HuH-7 (cell line): ENCODE measurements at regions not wholly inside any gene's neighbourhood (a gene's known extent, or its start where the extent isn't known, plus 50 kb on each side); places are given as distances from the start of the nearest gene placed in this dataset.

Experiments used
- DNase-seq: peaks from one replicate; pipeline ENCODE4 v3.0.0; 2011; ENCODE audit warnings: low spot score

DNA sequence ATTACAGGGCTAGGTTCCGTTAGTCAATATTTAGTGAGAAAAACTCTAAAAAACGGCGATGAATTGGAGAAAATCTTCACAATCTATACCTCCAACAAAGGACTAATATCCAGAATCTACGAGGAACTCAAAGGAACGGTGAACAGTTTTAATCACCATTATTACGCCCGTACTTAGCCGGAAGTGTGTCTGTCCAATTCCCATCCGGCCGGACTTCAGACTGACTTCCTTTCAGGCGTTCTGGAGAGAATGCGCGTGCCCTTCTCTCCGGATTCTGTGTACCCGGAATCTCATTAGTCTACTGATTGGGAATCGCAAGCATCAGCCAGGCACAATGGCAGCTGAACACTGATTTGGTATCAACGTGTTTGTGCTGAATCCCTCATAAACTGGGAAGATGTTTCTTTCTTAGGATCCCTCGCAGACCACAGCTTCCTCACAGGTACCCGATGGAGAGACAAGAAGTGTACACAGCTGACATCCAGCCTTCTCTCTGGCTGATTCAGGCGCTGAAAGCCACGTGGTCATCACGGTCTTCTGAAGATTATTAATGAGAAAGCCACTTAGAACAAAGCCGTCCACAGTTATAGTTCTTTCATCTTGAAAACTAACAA lies 239.9 kb downstream of the ZNF516 start:
- DNase-seq: peak; percentile 50

GRCh38 chr18:76252880-76253279 lies 242.2 kb downstream of the ZNF516 start:
- no peak for DNase-seq

DNA sequence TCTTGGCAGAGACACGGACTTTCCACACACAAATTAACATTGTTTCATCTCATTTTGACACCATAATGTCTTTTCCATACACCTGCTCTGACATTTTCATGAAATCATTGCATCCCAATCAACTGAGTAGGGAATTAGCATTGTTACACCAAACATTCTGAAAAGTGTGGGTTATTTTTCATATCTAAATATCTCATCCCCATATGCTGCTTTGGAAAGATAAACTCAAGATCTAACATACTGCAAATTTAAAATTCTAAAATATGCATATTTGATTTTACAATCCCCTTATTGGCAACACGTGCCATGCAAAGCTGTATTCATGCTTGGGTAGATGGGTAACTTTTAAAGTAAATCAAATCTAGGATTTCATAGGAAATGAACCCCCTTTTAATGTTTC lies 242.9 kb downstream of the ZNF516 start:
- DNase-seq: no peak

GRCh38 chr18:76251691-76252090 lies 243.4 kb downstream of the ZNF516 start:
- DNase-seq: no peak

- DNase-seq: no peak
These were observed 248.5 kb downstream of the ZNF516 start for GRCh38 chr18:76246590-76246989.

- no peak for DNase-seq
These were observed 260.4 kb downstream of the ZNF516 start for GRCh38 chr18:76234676-76235060.

- DNase-seq: no peak
These were observed 261.0 kb downstream of the ZNF516 start for GRCh38 chr18:76233876-76234675.

GRCh38 chr18:76233406-76233805 lies 261.6 kb downstream of the ZNF516 start:
- no peak for DNase-seq

GRCh38 chr18:76232779-76233178 lies 262.3 kb downstream of the ZNF516 start:
- DNase-seq: no peak

GRCh38 chr18:76232010-76232409 lies 263.0 kb downstream of the ZNF516 start:
- no peak for DNase-seq

DNA sequence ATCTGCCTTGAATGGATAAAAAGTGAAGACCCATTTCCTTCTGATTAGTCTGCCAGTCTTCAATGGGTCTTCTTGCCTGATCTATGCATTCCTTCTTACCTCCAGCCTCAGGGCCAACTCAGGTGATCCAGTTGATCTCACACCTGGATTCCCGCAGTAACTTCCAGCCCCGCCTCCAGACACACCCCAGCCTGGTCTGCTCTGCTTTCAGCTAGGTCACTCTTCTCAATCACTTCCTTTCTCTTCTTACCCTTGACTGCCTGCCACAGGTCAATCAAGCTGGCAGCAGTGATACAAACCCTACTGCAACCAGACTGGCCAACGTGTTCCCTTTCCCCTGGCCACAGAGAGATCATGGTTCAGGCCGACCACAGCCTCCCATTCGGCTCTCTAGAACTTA lies 263.6 kb downstream of the ZNF516 start:
- DNase-seq: no peak

- no peak for DNase-seq
These were observed 264.3 kb downstream of the ZNF516 start for GRCh38 chr18:76230791-76231190.

DNA sequence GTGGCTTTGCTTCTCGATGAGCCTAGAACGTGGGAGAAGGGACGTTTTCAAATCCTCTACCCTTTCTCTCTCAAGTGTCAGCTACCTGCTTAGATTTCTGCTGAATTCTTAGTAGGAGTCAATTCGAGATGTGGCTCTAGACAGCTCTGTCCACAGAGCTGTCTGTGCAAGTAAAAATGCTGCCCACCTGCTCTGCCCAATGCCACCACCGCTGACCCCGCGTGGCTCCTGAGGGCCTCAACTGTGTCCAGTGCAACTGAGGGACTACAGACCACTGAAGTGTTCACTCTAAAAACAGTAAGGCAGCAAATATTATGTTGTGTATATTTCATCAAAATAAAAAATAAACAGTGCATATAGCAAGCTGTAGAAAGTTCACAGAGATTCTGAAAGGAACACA lies 266.3 kb downstream of the ZNF516 start:
- no peak for DNase-seq

GRCh38 chr18:76227759-76228158 lies 267.3 kb downstream of the ZNF516 start:
- no peak for DNase-seq

- DNase-seq: no peak
These were observed 271.6 kb downstream of the ZNF516 start for GRCh38 chr18:76223403-76223802.

DNA sequence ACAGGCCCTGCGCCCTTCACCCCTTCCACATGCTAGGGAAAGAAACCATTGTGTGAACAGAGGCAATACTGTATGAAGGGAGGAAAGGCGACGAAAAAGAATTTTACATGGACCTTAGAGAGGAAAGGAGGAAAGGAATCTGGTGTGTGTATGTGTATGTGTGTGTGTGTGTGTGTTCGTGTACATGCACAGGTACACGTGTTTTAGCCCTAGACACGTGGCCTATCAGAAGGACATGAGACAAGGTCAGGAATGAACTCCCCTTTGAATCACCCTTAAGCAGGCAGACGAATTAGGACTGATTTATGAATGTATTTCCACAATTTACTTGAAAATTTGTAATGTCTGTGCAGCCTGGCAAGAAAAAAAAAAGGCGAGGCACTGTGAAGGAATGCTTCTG lies 276.0 kb downstream of the ZNF516 start:
- DNase-seq: no peak

GRCh38 chr18:76216096-76216495 lies 278.9 kb downstream of the ZNF516 start:
- DNase-seq: no peak

- DNase-seq: no peak
These were observed 281.1 kb downstream of the ZNF516 start for GRCh38 chr18:76213991-76214390.

DNA sequence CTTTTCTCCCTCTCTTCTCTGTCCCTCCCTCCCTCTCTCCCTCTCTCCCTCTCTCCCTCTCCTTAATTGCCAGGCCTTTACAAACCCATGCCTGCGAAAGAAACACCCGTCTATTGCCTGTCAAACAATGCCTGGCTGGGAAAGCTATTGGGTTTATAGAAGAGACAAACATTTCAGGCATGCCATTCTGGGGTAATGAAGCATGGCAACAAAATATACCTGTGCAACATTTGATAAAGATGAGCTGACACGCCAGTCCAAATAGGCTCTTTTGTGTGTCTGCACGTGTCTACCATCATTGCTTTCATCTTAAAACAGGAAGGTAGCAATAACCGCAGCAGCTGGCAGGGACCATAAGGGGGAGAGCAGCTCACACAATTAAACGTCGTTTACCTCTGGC lies 282.1 kb downstream of the ZNF516 start:
- no peak for DNase-seq

DNA sequence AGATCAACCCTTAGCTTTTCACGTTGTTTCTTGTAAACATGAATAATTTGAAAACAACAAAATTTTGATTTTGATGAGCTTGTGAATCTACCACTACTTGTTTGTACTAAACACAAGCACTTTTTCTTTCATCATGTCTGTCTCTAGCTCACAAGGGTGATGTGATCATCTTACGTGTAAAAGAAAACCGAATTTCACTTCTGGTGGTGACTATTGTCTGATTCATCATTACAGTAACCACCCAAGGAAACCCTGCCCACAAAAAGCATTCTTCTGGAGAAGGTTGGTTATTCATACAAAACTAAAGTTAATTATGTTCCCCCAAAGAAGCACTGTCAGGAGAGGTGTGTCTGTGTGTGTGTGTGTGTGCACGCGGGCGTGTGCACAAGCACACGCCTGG lies 285.4 kb downstream of the ZNF516 start:
- DNase-seq: no peak

DNA sequence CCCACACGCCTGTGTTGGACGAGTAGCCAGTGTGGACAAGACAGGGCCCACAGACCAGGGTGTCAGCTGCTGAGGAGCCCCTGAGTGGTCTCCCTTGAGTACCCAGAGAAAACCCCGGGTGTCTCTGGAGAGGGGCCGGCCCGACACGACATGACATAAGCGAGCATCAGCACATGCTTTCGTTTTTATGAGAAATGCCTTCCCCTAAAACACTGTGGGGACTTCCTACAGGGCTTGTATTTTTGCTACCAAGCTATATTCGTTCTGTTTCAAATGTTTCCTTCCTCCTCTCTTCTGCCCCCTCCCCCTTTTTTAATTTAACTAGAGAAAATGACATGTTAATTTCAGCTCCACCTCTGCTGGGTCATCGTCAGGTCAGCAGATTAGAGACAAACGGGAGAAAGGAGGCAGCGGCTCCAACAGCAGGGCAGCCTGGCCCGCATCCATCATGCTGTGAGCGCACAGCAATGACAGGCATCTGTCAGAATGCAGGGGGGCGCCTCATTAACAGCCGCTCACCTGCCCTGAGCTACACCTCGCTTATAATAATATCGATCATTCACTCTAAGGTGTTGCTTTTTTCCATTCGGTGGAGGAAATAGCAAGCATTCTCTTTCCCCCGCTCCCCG lies 286.2 kb downstream of the ZNF516 start:
- no peak for DNase-seq

DNA sequence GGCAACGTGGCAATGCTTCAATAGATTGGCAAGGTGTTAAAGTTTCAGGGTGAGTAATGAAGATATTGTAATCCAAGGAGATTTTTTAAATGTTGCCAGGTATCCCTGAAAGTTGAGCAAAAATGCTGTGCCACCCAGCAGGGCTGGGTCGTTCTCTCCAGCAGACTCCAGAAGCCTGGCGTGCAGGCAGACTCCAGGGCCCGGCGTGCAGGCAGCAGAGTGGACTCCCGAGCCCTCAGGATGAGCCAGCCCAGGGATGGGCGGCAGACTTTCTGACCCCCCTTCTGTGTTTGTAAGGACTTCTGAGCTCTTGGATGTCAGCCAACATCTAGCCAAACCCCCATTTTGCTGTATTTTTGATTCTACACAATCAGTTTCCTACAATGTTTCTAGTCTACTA lies 289.1 kb downstream of the ZNF516 start:
- DNase-seq: no peak

DNA sequence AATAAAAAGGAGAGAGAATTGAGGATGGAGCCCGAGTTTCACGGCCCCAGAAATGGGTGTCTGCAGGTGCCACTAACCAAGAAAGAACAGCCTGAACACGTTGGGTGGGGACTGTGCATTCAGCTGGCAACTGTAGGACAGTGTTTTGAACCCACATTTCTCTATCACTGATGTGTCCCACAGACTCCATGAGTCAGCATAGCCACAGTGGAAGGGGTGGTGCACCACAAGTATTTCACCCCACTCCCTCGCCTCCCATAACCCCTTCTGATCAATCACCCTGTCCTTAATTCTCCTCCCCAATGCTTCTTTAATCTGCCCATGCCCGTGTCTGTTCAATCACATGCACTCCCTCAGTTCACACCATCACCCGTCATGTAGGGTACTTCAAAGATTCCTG lies 291.5 kb downstream of the ZNF516 start:
- DNase-seq: no peak
